ENCODE measurements at regions not wholly inside any gene's neighbourhood (a gene's known extent, or its start where the extent isn't known, plus 50 kb on each side); places are given as distances from the start of the nearest gene placed in this dataset.
"Not testable (repeated sequence)": the region's sequence is repeated elsewhere in the genome, so short reads cannot be mapped to it uniquely, and the experiment has no call there.

DNA sequence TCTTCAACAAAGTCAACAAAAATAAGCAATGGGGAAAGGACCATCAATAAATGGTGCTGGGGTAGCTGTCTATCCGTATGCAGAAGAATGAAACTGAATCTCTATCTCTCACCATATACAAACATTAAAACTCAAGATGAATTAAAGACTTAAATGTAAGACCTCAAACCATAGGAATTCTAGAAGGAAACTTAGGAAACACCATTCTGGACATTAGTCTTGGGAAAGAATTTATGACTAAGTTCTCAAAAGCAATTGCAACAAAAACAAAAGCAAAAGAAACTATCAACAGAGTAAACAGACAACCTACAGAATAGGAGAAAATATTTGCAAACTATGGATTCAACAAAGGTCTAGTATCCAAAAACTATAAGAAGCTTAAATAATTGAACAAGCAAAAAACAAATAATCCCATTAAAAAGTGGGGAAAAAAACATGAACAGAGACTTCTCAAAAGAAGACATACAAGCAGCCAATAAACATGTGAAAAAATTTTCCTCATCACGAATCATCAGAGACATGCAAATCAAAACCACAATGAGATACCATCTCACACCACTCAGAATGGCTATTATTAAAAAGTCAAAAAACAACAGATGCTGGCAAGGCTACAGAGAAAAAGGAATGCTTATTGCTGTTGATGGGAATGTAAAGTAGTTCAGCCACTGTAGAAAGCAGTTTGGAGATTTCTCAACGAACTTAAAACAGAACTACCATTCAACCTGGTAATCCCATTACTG is 266.1 kb upstream of the DAAM1 start:
- TF ChIP-seq, protein P1, sequence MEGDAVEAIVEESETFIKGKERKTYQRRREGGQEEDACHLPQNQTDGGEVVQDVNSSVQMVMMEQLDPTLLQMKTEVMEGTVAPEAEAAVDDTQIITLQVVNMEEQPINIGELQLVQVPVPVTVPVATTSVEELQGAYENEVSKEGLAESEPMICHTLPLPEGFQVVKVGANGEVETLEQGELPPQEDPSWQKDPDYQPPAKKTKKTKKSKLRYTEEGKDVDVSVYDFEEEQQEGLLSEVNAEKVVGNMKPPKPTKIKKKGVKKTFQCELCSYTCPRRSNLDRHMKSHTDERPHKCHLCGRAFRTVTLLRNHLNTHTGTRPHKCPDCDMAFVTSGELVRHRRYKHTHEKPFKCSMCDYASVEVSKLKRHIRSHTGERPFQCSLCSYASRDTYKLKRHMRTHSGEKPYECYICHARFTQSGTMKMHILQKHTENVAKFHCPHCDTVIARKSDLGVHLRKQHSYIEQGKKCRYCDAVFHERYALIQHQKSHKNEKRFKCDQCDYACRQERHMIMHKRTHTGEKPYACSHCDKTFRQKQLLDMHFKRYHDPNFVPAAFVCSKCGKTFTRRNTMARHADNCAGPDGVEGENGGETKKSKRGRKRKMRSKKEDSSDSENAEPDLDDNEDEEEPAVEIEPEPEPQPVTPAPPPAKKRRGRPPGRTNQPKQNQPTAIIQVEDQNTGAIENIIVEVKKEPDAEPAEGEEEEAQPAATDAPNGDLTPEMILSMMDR (IDR thresholded peaks at IDR 0.05 in 2 of 3, conservative IDR thresholded peaks at IDR 0.05 in 1 of 3; ENCODE audit: borderline replicate concordance in 1 of 3, insufficient read depth in 1 of 3, low read depth in 2 of 3, low read length in 2 of 3) = not testable (repeated sequence)
- TF ChIP-seq EZH2phosphoT487 (IDR thresholded peaks at IDR 0.05; ENCODE audit: borderline replicate concordance); POLR2A (IDR thresholded peaks at IDR 0.05; ENCODE audit: borderline replicate concordance, extremely low read depth, insufficient read depth, insufficient read length); EZH2 (IDR thresholded peaks at IDR 0.05); TCF7L2 (IDR thresholded peaks at IDR 0.05; ENCODE audit: borderline replicate concordance, extremely low read depth, insufficient read depth, insufficient read length); EGR1 (IDR thresholded peaks at IDR 0.05; ENCODE audit: low read depth); POLR2AphosphoS5 (IDR thresholded peaks at IDR 0.05; ENCODE audit: low read depth, low read length); RAD21 (IDR thresholded peaks at IDR 0.05; ENCODE audit: low read depth); ZBTB33 (IDR thresholded peaks at IDR 0.05; ENCODE audit: extremely low read depth, insufficient replicate concordance, low read length); SIN3A (IDR thresholded peaks at IDR 0.05; ENCODE audit: low read depth); CEBPB (IDR thresholded peaks at IDR 0.05; ENCODE audit: low read depth): not testable (repeated sequence)
- TF ChIP-seq, protein P2, sequence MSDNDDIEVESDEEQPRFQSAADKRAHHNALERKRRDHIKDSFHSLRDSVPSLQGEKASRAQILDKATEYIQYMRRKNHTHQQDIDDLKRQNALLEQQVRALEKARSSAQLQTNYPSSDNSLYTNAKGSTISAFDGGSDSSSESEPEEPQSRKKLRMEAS (IDR thresholded peaks at IDR 0.05) = not testable (repeated sequence)
- TF ChIP-seq, protein P3, sequence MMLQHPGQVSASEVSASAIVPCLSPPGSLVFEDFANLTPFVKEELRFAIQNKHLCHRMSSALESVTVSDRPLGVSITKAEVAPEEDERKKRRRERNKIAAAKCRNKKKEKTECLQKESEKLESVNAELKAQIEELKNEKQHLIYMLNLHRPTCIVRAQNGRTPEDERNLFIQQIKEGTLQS (IDR thresholded peaks at IDR 0.05) = not testable (repeated sequence)
